NCI-H446 treated with DMSO at 0.1 percent for 48 hours (cell line): ENCODE measurements at regions not wholly inside any gene's neighbourhood (a gene's known extent, or its start where the extent isn't known, plus 50 kb on each side); places are given as distances from the start of the nearest gene placed in this dataset.
A peak's percentile ranks its signal among the peaks of the same experiment; 100 is the strongest.
"Not testable (repeated sequence)": the region's sequence is repeated elsewhere in the genome, so short reads cannot be mapped to it uniquely, and the experiment has no call there.

Source experiments
- DNase-seq: peaks from one replicate; lab custom pipeline; 2025; lab: John Stamatoyannopoulos, UW

- DNase-seq = not testable (repeated sequence)
Observed at GRCh38 chr1:146411923-146412322, 183.1 kb upstream of the NOTCH2NLA start.

- not testable (repeated sequence) for DNase-seq
Observed at GRCh38 chr1:146409817-146410441, 181.1 kb upstream of the NOTCH2NLA start.

GRCh38 chr1:146409116-146409801 is 180.4 kb upstream of the NOTCH2NLA start:
- not testable (repeated sequence) for DNase-seq

- not testable (repeated sequence) for DNase-seq
Observed at GRCh38 chr1:146401281-146401825, 172.5 kb upstream of the NOTCH2NLA start.

- not testable (repeated sequence) for DNase-seq
Observed at GRCh38 chr1:146400173-146401121, 171.6 kb upstream of the NOTCH2NLA start.

- not testable (repeated sequence) for DNase-seq
Observed at GRCh38 chr1:146399225-146399624, 170.4 kb upstream of the NOTCH2NLA start.

GRCh38 chr1:146396801-146397200 is 168.0 kb upstream of the NOTCH2NLA start:
- not testable (repeated sequence) for DNase-seq

GRCh38 chr1:146396242-146396641 is 167.4 kb upstream of the NOTCH2NLA start:
- DNase-seq = not testable (repeated sequence)

GRCh38 chr1:146393796-146394195 is 165.0 kb upstream of the NOTCH2NLA start:
- not testable (repeated sequence) for DNase-seq

- not testable (repeated sequence) for DNase-seq
Observed at GRCh38 chr1:146393154-146393553, 164.3 kb upstream of the NOTCH2NLA start.

- DNase-seq = not testable (repeated sequence)
Observed at GRCh38 chr1:146389178-146389577, 160.4 kb upstream of the NOTCH2NLA start.

- peak; percentile 66 for DNase-seq
Observed at GRCh38 chr1:146387750-146388469, 159.1 kb upstream of the NOTCH2NLA start.

- DNase-seq = peak; percentile 97
Observed at GRCh38 chr1:146386851-146387749, 158.3 kb upstream of the NOTCH2NLA start.

GRCh38 chr1:146381196-146381595 is 152.4 kb upstream of the NOTCH2NLA start:
- DNase-seq = not testable (repeated sequence)

- peak; percentile 100 for DNase-seq
Observed at GRCh38 chr1:146376708-146377496, 148.1 kb upstream of the NOTCH2NLA start.

- peak; percentile 72 for DNase-seq
Observed at GRCh38 chr1:146376309-146376707, 147.5 kb upstream of the NOTCH2NLA start.

- not testable (repeated sequence) for DNase-seq
Observed at GRCh38 chr1:146375108-146375507, 146.3 kb upstream of the NOTCH2NLA start.

- DNase-seq = not testable (repeated sequence)
Observed at GRCh38 chr1:146369940-146370339, 141.1 kb upstream of the NOTCH2NLA start.

- not testable (repeated sequence) for DNase-seq
Observed at GRCh38 chr1:146355373-146355772, 126.6 kb upstream of the NOTCH2NLA start.
